ENCODE measurements at regions not wholly inside any gene's neighbourhood (a gene's known extent, or its start where the extent isn't known, plus 50 kb on each side); places are given as distances from the start of the nearest gene placed in this dataset.

GRCh38 chr13:83622422-83622784 lies 259.9 kb downstream of the SLITRK1 start:
- DNase-seq = no peak
- Histone ChIP-seq H3K9me3 (peaks cover 47% of the 10 kb centered on the region), H3K4me3 (no peak overlapping the region), H3K36me3 (ENCODE audit: low read depth) (no peaks in the 10 kb centered on the region), H3K4me1 (ENCODE audit: low read depth) (no peaks in the 10 kb centered on the region)
- no peak for TF ChIP-seq CTCF (IDR thresholded peaks at IDR 0.05)
- intact Hi-C loops (cut with DNase I, micrococcal nuclease) = no loop called here
- no peak for ATAC-seq

GRCh38 chr13:83621765-83622421 lies 260.4 kb downstream of the SLITRK1 start:
- DNase-seq = no peak
- Histone ChIP-seq H3K4me1 (ENCODE audit: low read depth) (no peaks in the 10 kb centered on the region), H3K36me3 (ENCODE audit: low read depth) (no peaks in the 10 kb centered on the region), H3K4me3 (no peak overlapping the region), H3K9me3 (peaks cover 42% of the 10 kb centered on the region)
- no peak for ATAC-seq
- intact Hi-C loops (cut with DNase I, micrococcal nuclease) = no loop called here
- TF ChIP-seq CTCF (IDR thresholded peaks at IDR 0.05) = no peak

- H3K4me3 ChIP-seq = no peak overlapping the region
- H3K9me3 ChIP-seq = peaks cover 35% of the 10 kb centered on the region
- no peak for TF ChIP-seq CTCF (IDR thresholded peaks at IDR 0.05)
- H3K36me3 ChIP-seq (ENCODE audit: low read depth) = no peaks in the 10 kb centered on the region
- DNase-seq = no peak
- intact Hi-C loops (cut with DNase I, micrococcal nuclease) = no loop called here
- no peaks in the 10 kb centered on the region for H3K4me1 ChIP-seq (ENCODE audit: low read depth)
- no peak for ATAC-seq
Observed at GRCh38 chr13:83620530-83621220, 261.6 kb downstream of the SLITRK1 start.

- peaks cover 48% of the 10 kb centered on the region for H3K9me3 ChIP-seq
- no peaks in the 10 kb centered on the region for H3K4me1 ChIP-seq (ENCODE audit: low read depth)
- DNase-seq = no peak
- TF ChIP-seq CTCF (IDR thresholded peaks at IDR 0.05) = no peak
- no peaks in the 10 kb centered on the region for H3K36me3 ChIP-seq (ENCODE audit: low read depth)
- no peak overlapping the region for H3K4me3 ChIP-seq
- no peak for ATAC-seq
- intact Hi-C loops (cut with DNase I, micrococcal nuclease) = no loop called here
Observed at GRCh38 chr13:83618966-83619365, 263.3 kb downstream of the SLITRK1 start.

GRCh38 chr13:83613524-83613923 lies 268.8 kb downstream of the SLITRK1 start:
- Histone ChIP-seq H3K4me3 (no peak overlapping the region), H3K9me3 (peaks cover 50% of the 10 kb centered on the region), H3K4me1 (ENCODE audit: low read depth) (no peaks in the 10 kb centered on the region), H3K36me3 (ENCODE audit: low read depth) (no peaks in the 10 kb centered on the region)
- intact Hi-C loops (cut with DNase I, micrococcal nuclease) = no loop called here
- TF ChIP-seq CTCF (IDR thresholded peaks at IDR 0.05) = no peak
- DNase-seq (no peak), ATAC-seq (no peak)

All from mucosa of descending colon (tissue), 3 donors.